SW480 (cell line): ENCODE measurements at regions not wholly inside any gene's neighbourhood (a gene's known extent, or its start where the extent isn't known, plus 50 kb on each side); places are given as distances from the start of the nearest gene placed in this dataset.

Experiments
- DNase-seq: peaks from one replicate; pipeline ENCODE4 v3.0.0-alpha.2; 2016; ENCODE audit warnings: low spot score

DNA sequence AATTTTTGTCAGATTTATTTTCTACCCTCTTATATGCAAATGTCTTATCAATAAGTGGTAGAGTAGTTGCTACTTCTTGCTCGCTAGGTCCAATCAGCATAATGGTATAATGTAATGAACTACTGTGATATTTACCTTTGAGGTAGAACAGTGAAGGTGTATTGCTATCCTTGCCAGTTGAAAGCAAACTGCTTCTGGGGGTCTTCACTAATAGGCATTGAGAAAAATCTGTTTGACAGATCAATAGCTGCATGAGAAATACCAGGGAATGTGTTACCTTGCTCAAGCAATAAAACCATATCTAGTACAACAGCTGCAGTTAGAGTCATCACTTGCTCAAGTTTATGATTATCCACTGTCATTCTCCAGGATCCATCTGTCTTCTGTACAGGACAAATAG lies 50.1 kb upstream of the EFEMP1 start:
- DNase-seq, result no peak

DNA sequence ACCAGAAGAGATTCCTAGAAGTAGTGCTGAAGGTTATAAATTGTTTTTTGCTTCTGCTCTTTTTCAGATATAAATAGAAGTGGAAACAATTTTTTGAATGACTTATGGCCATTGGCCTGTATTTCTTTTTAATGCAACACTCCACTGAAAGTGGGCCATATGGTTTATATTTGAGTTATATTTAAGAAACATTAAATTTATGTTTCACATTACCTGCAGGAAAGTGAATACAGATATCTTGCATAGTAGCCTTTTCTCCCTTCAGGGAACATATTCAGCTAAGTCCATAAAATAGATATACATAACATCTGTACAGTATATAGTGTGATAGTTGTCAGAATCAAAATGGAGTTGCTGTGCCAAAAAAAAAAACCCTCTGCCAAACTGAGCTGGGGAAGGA lies 53.1 kb upstream of the EFEMP1 start:
- DNase-seq, result no peak

DNA sequence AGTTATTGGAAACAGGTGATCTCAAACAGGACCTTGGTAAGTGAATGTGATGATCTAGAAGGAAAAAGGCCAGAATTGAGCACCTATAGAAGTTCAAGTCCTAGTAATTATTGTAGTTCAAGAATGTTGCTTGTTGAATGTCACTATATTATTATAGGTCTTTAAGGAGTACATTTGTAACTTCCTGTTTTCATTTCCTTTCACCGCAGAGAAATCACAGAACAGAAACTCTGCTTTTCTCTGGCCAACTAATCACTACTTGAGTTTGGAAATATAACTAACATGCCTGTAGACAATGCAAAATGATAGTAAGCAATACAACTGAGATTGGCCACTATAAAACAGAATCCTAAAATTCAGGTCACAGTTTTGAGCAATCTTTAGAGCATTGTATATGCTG lies 61.8 kb upstream of the EFEMP1 start:
- DNase-seq, result no peak

DNA sequence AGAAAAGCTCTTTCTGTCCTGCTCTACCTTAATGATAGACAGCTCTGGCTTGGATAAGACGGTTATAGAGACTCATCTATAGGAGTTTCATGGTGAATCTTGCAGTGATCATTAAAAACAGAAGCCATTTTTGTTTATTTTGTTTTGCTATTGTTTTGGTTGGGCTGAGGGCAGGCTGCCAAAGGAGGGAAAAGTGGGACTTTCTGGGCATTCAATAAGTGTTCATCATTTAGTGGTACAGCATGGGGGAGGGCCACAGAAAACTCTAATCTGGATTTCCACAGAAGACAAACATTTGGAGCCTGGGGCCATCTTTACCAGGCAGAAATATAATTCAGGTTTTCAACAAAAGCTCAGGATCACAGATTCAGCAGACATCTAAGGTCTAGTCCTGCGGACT lies 62.4 kb upstream of the EFEMP1 start:
- no peak for DNase-seq

DNA sequence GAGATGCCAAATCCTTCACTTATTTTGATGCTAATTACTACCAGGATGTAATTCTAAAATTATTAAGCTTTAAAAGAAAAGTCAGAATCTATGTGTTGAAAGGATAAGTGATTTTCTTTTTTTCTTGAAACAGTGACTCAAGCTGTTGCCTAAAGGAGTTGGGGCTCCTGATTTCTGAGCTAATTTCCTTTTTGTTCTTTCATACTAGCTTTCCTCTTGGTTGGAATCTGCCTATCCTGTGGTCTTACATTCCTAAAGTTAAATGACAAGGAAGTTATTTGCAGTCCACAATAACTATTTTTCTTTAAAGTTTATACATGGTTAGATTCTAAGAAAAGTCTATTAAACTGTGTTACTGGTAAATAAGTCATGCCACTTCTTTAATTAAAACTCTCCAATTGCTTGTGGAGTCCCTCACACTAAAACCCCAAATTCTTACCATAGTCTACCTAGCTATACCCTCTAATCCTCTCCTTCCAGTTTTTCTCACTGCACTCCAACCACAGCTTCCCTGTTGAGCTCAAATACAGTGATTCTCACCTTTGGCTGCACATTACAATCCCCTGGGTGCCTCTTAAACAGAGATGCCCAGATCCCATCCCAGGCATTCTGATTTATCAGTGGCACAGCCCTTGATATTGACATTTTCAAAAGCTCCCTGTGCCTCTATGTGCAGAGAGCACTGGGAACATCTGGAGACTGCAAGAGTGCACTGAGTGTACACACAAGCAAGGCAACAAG lies 63.3 kb upstream of the EFEMP1 start:
- DNase-seq, result no peak

DNA sequence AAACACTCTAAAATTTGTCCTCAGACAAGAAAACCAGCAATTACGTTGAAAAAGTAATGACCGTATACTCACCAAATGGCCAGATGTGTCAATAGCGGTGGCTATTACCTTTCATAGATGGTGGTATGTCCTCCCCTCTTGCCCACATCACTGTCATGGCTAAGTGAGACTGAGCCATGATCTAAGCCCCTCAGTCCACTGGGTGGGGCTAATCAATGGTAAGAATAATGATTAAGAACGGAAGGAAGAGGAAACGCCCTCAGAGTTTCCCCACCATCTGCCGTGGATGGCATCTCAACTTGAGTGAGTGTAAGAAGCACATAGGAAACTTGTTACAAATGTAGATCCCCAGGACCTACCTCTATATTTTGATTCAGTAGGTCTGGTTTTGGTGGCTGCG lies 65.8 kb upstream of the EFEMP1 start:
- DNase-seq, result no peak

- peak; percentile 51 for DNase-seq
These were observed 68.9 kb upstream of the EFEMP1 start for GRCh38 chr2:55992455-55992854.

- DNase-seq, result no peak
These were observed 70.1 kb upstream of the EFEMP1 start for GRCh38 chr2:55993685-55994084.

DNA sequence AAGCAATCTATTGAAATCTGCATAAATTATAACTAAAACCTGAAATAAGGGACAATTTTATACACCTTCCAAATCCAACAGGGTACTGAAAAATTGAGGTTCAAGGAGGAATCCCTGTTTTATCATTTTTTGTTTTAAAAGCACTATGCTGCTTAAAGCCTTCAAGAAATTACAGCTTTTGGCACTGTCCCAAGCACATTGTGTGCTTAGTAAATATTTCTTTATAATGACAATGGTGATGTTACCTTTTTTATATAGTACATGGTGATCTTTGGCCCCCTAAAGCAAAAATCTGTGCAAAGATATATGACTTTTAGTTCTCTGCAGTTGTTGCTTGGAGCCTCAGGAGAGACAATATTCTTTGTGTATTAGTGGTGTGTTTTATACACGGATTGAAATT lies 71.6 kb upstream of the EFEMP1 start:
- DNase-seq, result no peak

- no peak for DNase-seq
These were observed 72.3 kb upstream of the EFEMP1 start for GRCh38 chr2:55995902-55996301.

- DNase-seq, result no peak
These were observed 75.6 kb upstream of the EFEMP1 start for GRCh38 chr2:55999231-55999630.

- no peak for DNase-seq
These were observed 76.2 kb upstream of the EFEMP1 start for GRCh38 chr2:55999790-56000189.

DNA sequence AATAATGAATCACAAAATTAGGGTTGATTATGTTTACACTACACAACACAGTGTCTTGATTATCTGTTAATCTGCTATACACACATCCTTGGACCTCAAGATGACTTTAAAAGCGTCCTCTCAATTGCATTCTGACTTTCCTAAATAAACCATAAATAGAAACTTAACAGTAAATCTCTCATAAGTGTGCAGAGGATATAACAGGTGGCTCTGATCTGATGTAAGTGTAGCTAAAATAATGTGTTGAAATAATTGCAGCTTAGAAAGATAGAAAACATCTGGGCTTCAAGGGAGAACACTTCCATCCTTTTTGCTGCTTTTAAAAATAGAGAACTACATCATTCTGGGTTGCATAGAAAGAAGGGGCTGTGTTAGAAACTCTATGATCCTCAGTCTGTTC lies 78.4 kb upstream of the EFEMP1 start:
- no peak for DNase-seq

- DNase-seq, result peak; percentile 11
These were observed 85.3 kb upstream of the EFEMP1 start for GRCh38 chr2:56008661-56009431.

DNA sequence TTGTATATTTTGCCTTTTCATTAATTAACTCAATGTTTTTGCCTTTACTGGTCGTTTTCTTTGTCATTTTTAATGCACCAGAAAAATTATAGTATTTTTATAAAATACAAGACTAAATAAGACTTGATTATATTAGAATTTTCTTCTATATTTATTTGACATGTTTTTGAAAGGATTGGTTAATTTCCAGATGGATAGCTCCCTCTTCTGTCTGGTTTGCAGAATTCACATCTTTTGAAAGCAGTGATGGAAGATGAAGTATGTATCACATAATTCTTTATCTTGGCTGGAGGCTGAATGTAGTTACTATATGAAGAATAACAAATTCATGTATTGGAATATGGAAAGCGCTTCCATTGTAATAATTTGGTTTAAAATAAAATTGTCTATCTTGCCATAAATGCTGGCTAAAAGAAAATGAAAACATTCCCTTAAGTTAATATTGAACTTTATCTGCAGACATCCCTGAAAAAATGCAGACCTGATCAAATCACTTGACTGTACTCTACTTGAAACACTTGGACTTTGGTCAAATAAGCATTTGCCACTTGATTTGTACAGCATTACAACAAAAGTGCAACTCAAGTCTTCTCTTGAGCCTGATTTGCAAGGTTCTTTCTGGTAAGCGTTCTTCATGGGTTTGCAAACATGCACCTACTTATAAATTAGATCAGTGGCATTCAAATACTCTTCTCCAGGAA lies 86.3 kb upstream of the EFEMP1 start:
- peak; percentile 59 for DNase-seq

GRCh38 chr2:56011624-56012023 lies 88.0 kb upstream of the EFEMP1 start:
- no peak for DNase-seq

DNA sequence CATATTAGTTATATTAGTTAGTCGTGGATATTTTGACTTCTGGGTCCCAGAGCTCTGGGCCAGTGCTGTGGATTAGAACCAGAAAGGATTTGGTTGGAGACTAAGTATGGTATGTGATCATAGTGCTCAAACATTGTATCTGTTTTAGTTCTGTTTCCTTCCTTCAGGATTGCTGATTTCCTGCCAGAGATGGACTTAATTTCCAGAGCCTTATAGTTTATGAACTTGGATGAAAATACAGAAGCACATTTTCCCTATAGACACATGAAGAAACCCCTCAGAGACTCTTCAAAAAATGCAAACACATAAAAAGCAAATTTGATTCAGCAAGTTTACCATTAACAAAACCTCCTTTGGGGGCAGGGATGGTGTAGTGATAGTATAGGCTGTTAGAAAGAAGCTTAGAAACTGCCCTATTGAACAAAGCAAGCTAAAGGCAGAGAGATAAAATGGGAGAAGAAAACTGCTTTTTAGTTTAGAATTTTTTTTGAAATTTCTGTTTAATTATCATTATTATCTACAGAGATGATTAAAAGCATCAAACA lies 88.7 kb upstream of the EFEMP1 start:
- DNase-seq, result no peak

DNA sequence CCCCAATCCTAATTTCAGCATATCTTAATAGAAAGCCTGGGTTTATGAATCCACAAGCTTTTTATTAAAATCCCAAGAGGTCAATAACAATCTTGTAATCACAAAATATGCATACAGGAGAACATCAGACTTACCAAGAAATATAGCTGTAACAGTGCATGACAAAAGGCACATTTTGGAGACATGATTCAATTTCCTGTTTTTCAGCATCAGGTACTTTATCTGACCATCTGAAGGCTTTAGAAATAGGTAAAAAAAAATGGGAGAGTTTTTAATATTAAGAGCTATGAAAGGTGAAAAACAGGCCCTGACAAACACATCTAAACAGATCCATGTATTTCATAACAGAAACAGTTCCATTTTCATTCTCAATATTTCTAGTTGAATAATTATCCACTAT lies 89.9 kb upstream of the EFEMP1 start:
- DNase-seq, result no peak

DNA sequence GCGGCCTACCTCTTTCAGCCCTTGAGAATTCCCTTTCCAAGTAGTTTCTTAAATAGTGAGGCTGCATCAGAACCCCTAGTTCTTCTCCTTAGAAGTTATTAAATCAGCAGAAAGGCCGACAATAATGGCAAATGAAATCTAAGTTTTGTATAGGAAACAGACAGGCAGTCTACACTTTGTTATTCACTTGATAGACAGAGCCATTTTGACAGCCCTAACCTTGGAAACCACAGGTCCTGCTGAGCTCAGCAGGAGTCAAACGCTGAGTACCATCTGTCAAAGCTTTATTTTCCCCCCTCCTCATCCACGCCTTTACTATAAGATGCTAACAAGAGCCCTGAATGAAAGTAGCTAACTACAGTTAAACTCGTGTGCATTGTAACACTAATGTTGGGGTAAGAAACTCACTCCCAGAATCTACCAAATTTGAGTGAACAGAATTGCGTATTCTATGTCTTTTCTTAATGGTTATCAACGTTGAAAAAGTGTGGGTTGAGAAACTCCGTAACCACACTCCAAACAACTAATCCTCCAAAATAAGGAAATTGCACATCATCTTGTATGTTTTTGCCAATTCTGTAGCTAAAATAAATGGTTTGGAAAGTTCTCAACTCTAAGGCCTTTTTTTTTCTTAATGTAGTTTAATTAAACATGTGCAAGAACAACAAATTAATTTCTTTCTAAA lies 90.6 kb upstream of the EFEMP1 start:
- no peak for DNase-seq

- no peak for DNase-seq
These were observed 92.1 kb upstream of the EFEMP1 start for GRCh38 chr2:56015711-56016115.

- DNase-seq, result no peak
These were observed 94.2 kb upstream of the EFEMP1 start for GRCh38 chr2:56017784-56018183.

DNA sequence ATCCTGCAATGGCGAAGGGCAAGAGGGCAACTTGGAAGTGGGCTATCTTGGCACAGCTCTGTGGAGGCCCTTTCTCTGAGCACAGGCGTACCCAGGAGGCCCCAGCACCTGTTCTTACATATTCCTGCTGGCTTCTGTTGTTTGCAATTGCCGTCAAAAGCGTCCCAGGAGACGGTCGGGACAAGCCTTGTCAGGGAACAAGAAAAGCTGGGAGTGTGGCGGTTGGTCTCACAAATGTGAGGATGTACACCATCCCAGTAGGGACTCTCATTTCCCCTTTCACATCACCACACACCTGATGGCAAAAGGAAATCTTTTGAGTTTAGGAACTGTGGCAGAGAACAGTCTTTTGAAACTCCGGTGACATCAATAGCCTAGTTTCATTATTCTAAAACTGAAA lies 94.7 kb upstream of the EFEMP1 start:
- DNase-seq, result no peak
